Ishikawa (cell line): ENCODE measurements at regions not wholly inside any gene's neighbourhood (a gene's known extent, or its start where the extent isn't known, plus 50 kb on each side); places are given as distances from the start of the nearest gene placed in this dataset.

Experiments used
- CEBPB ChIP-seq: IDR thresholded peaks from 2 replicates; pipeline ENCODE4 v1.6.1; 2012
- CREB1 ChIP-seq: IDR thresholded peaks from 2 replicates; pipeline ENCODE4 v1.6.1; 2012; ENCODE audit warnings: low read depth
- EGR1 ChIP-seq: IDR thresholded peaks from 2 replicates; pipeline ENCODE4 v1.6.1; 2012
- EP300 ChIP-seq: IDR thresholded peaks from 2 replicates; pipeline ENCODE4 v1.6.1; 2012; ENCODE audit warnings: borderline replicate concordance
- FOXM1 ChIP-seq: IDR thresholded peaks from 2 replicates; pipeline ENCODE4 v1.6.1; 2012; ENCODE audit warnings: low read depth, borderline replicate concordance
- MAX ChIP-seq: IDR thresholded peaks from 2 replicates; pipeline ENCODE4 v1.6.1; 2012
- NFIC ChIP-seq: IDR thresholded peaks from 2 replicates; pipeline ENCODE4 v1.6.1; 2012
- RAD21 ChIP-seq: IDR thresholded peaks from 2 replicates; pipeline ENCODE4 v1.6.1; 2012; ENCODE audit warnings: low read depth
- TAF1 ChIP-seq: IDR thresholded peaks from 2 replicates; pipeline ENCODE4 v1.6.1; 2012; ENCODE audit warnings: low read depth, mild to moderate bottlenecking
- TCF12 ChIP-seq: IDR thresholded peaks from 2 replicates; pipeline ENCODE4 v1.6.1; 2012; ENCODE audit warnings: low read depth
- TEAD4 ChIP-seq: IDR thresholded peaks from 2 replicates; pipeline ENCODE4 v1.6.1; 2012
- YY1 ChIP-seq: IDR thresholded peaks from 2 replicates; pipeline ENCODE4 v1.6.1; 2012; ENCODE audit warnings: low read depth
- ZBTB7A ChIP-seq: IDR thresholded peaks from 2 replicates; pipeline ENCODE4 v1.6.1; 2012; ENCODE audit warnings: low read depth
- TF ChIP-seq, protein P1 (sequence below): IDR thresholded peaks from 2 replicates; pipeline ENCODE4 v1.6.1; 2012
- TF ChIP-seq, protein P2 (sequence below): IDR thresholded peaks from 2 replicates; pipeline ENCODE4 v1.6.1; 2012; ENCODE audit warnings: low read depth, mild to moderate bottlenecking

GRCh38 chr12:116331876-116332275, 54.4 kb upstream of the MED13L start:
- TF ChIP-seq FOXM1 (no peak), CEBPB (no peak), EGR1 (no peak), YY1 (no peak), MAX (no peak)

DNA sequence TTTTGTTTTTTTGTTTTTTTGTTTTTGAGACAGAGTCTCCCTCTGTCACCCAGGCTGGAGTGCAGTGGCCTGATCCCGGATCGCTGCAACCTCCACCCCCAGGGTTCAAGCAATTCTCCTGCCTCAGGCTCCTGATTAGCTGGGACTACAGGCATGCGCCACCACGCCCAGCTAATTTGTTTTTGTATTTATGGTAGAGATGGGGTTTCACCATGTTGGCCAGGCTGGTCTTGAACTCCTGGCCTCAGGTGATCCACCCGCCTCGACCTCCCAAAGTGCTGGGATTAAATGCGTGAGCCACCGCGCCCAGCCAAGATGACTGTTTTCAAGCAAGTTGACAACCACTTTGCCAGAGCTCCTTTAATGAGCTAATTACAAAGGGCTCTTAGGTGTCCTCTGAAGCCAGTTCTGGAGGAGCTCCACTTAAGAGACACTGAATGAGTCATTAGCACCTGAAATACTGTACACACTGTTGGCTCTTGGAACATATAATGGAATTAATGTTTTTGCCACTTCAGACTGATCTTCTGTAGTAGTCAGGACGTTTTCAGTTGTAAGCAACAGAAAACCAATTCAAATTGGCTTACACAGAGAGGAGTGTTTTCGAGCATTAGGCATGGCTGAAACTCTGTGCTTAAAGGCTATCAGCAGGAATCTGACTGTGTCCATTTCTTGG, 55.4 kb upstream of the MED13L start:
- TF ChIP-seq, protein P1, sequence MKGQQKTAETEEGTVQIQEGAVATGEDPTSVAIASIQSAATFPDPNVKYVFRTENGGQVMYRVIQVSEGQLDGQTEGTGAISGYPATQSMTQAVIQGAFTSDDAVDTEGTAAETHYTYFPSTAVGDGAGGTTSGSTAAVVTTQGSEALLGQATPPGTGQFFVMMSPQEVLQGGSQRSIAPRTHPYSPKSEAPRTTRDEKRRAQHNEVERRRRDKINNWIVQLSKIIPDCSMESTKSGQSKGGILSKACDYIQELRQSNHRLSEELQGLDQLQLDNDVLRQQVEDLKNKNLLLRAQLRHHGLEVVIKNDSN, result no peak
- TF ChIP-seq EGR1 (no peak), RAD21 (no peak), MAX (no peak), FOXM1 (no peak), TAF1 (no peak), CREB1 (no peak), TCF12 (no peak), ZBTB7A (no peak), TEAD4 (no peak), NFIC (no peak)
- TF ChIP-seq, protein P2, sequence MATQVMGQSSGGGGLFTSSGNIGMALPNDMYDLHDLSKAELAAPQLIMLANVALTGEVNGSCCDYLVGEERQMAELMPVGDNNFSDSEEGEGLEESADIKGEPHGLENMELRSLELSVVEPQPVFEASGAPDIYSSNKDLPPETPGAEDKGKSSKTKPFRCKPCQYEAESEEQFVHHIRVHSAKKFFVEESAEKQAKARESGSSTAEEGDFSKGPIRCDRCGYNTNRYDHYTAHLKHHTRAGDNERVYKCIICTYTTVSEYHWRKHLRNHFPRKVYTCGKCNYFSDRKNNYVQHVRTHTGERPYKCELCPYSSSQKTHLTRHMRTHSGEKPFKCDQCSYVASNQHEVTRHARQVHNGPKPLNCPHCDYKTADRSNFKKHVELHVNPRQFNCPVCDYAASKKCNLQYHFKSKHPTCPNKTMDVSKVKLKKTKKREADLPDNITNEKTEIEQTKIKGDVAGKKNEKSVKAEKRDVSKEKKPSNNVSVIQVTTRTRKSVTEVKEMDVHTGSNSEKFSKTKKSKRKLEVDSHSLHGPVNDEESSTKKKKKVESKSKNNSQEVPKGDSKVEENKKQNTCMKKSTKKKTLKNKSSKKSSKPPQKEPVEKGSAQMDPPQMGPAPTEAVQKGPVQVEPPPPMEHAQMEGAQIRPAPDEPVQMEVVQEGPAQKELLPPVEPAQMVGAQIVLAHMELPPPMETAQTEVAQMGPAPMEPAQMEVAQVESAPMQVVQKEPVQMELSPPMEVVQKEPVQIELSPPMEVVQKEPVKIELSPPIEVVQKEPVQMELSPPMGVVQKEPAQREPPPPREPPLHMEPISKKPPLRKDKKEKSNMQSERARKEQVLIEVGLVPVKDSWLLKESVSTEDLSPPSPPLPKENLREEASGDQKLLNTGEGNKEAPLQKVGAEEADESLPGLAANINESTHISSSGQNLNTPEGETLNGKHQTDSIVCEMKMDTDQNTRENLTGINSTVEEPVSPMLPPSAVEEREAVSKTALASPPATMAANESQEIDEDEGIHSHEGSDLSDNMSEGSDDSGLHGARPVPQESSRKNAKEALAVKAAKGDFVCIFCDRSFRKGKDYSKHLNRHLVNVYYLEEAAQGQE, result no peak

DNA sequence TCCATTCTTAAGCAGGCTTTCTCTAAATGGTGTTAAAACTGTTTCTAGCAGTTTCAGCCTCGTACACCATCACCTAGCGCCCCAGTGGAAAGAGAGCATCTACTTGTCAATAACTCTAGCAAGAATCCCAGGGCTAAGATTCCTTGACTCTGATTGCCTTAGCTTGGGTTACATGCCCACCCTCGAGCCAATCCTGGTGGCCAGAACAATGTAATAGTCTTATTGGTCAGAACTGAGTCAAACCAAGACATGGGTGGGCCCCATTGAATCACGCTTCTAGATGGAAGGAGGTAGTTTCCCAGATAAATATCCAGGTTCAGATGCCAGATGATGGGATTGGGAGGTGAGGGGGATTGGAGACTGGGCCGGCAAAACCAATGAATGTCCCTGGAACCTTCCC, 55.9 kb upstream of the MED13L start:
- TF ChIP-seq TAF1, result no peak
- no peak for TF ChIP-seq RAD21
- TF ChIP-seq, protein P1, result no peak
- TF ChIP-seq, protein P2, result no peak
- no peak for TF ChIP-seq TEAD4
- TF ChIP-seq ZBTB7A, result no peak
- no peak for TF ChIP-seq CEBPB
- no peak for TF ChIP-seq CREB1
- TF ChIP-seq YY1, result no peak
- TF ChIP-seq FOXM1, result no peak
- TF ChIP-seq MAX, result no peak
- no peak for TF ChIP-seq NFIC
- no peak for TF ChIP-seq TCF12
- TF ChIP-seq EGR1, result no peak
- no peak for TF ChIP-seq EP300

DNA sequence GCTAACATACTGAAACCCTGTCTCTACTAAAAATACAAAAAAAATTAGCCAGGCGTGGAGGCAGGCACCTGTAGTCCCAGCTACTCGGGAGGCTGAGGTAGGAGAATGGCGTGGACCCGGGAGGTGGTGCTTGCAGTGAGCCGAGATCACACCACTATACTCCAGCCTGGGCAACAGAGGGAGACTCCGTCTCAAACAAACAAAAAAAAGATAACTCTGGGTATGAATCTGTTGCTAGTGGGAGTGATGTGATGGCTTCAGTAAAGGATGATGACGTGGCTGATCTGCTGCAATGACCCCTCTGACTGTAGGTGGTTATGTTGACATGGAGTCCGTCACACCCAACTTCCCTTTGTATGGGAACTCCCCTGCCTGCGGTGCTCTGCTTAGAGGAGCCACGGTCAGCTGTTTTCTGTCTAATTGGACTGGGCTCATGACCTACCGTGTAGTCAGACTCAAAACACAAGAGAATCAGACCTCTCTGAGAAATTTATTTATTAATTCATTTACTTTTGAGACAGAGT, 59.1 kb upstream of the MED13L start:
- TF ChIP-seq MAX, result no peak
- TF ChIP-seq FOXM1, result no peak

GRCh38 chr12:116337312-116337711, 59.8 kb upstream of the MED13L start:
- TF ChIP-seq FOXM1 (no peak), YY1 (no peak), MAX (no peak), EP300 (no peak), CEBPB (no peak)

DNA sequence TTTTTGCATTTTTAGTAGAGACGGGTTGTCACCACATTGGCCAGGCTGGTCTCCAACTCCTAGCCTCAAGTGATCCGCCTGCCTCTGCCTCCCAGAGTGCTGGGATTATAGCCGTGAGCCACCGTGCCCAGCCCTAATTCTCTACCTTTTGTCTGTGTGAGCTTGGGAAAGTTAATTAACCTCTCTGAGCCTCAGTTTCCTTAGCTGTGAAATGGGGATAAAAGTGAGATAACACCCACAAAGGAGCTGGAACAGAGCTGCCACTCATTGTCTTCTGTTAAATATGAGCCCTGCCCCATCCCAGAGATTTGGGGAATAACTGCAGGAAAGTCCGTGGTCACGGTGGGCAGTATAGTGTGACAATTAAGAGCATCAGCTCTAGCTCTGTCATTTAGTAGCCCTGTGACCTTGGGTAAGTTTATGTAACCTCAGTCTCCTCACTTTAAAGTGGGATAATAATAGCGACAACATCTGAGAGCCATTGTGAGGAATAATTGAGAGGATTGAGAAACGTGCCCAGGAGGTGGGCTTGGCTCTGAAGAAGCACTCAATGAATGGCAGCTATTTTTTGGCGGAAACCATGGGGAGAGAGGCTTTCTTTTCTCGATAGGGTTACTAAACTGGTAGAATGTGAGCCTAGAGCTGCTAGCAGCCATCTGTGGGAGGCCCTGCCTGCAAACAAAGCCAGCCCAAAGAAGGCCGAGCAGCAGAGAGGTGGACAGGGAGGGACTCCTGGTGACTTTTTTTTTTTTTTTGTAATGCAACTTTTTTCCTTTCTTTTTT, 60.8 kb upstream of the MED13L start:
- no peak for TF ChIP-seq TCF12
- no peak for TF ChIP-seq ZBTB7A
- TF ChIP-seq YY1, result no peak
- TF ChIP-seq, protein P2, result no peak
- no peak for TF ChIP-seq TEAD4
- TF ChIP-seq CREB1, result no peak
